Activated CD4-positive, alpha-beta memory T cell treated with anti-CD3 and anti-CD28 coated beads for 36 hours (primary cell): ENCODE measurements at regions not wholly inside any gene's neighbourhood (a gene's known extent, or its start where the extent isn't known, plus 50 kb on each side); places are given as distances from the start of the nearest gene placed in this dataset.

Source experiments
- CTCF ChIA-PET: fragments of 350-600 bp; sonication (Branson Sonifier 250); formaldehyde crosslinking; loops from one replicate; lab custom pipeline; 2021; ENCODE audit warnings: antibody characterized with exemption, inconsistent platforms; lab: Charles Lee
- POLR2A ChIA-PET: fragments of 350-600 bp; sonication (Branson Sonifier 250); formaldehyde crosslinking; loops from one replicate; lab custom pipeline; 2021; ENCODE audit warnings: antibody characterized with exemption; lab: Charles Lee
- DNase-seq: peaks from one replicate; pipeline ENCODE4 v3.0.0-alpha.2; 2020
- H3K27ac Mint-ChIP-seq: one replicate; pipeline ENCODE4 v1.8.0; 2021; ENCODE audit warnings: mixed read lengths
- H3K27me3 Mint-ChIP-seq: one replicate; pipeline ENCODE4 v1.8.0; 2021; ENCODE audit warnings: mixed read lengths
- H3K36me3 Mint-ChIP-seq: one replicate; pipeline ENCODE4 v1.8.0; 2021; ENCODE audit warnings: mixed read lengths
- H3K4me1 Mint-ChIP-seq: one replicate; pipeline ENCODE4 v1.8.0; 2021; ENCODE audit warnings: low read depth, mixed read lengths
- H3K4me3 Mint-ChIP-seq: one replicate; pipeline ENCODE4 v1.8.0; 2021; ENCODE audit warnings: mild to moderate bottlenecking, mixed read lengths
- H3K9me3 Mint-ChIP-seq: one replicate; pipeline ENCODE4 v1.8.0; 2021; ENCODE audit warnings: mixed read lengths
- intact Hi-C: fragments of 100-400 bp; cut with micrococcal nuclease; formaldehyde crosslinking; loops from one replicate; pipeline ENCODE4 v1.15.1; 2023

DNA sequence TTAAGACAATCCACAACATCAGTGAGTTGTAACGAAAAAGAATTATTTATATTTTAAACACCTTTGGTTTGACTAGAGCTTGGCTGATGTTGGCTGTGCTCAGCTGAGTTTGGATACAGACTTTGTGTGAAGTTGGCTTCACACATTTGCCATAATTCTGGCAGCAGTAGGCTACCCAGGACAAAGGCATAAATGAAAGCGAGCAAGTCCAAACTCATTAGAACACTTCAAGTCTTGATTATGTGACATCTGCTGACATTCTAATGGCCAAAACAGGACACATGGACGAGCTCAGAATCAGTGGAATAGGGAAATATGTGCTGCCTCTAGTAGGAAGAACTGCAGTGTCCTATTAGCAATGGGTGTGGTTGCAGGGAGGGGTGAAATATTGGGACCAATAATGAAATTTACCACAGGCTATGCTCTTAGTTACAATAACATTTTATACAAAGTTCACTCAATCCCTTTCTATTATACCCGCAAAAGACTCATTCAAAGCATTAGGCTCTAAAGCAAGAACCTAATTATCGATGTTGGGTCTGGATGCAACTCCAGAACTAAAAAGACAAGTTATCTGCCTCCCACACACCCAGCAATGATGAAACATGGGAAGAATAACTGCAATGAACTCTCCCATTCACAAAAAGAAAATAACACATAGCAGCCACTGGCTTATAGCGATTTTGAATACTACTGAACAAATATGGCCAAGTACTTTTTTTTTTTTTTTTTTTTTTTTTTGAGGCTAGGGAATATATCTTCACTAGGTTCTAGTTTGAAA, 493.9 kb upstream of the RASGRP1 start:
- Mint-ChIP-seq H3K9me3 (no peaks in the 10 kb centered on the region), H3K27ac (no peak overlapping the region), H3K4me3 (no peak overlapping the region), H3K27me3 (peaks cover 3% of the 10 kb centered on the region), H3K36me3 (no peaks in the 10 kb centered on the region), H3K4me1 (no peaks in the 10 kb centered on the region)
- intact Hi-C loops: no loop called here
- no peak for DNase-seq
- CTCF ChIA-PET: no interaction called here
- POLR2A ChIA-PET: no interaction called here

DNA sequence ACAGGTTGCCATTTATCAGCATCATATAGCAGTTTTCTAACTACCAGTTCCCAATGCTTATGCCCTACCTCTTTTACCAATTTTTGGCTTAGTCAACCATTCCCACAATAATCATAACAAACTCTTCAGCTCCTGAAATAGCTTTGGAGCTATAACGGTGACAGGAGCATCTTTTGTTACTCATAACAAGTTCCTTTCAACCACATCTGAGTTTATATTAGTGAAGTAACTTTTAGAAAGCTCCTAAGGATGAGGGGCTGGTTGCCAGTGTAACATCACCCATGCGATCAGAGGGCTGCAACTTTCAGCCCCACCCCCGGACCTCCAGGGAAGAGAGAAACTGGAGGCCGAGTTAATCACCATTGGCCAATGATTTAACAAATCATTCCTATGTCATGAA, 495.3 kb upstream of the RASGRP1 start:
- CTCF ChIA-PET: no interaction called here
- POLR2A ChIA-PET: no interaction called here
- no peak overlapping the region for H3K4me3 Mint-ChIP-seq
- H3K27ac Mint-ChIP-seq: no peak overlapping the region
- no peaks in the 10 kb centered on the region for H3K36me3 Mint-ChIP-seq
- no peaks in the 10 kb centered on the region for H3K4me1 Mint-ChIP-seq
- DNase-seq: no peak
- no peaks in the 10 kb centered on the region for H3K9me3 Mint-ChIP-seq
- intact Hi-C loops: no loop called here
- H3K27me3 Mint-ChIP-seq: no peaks in the 10 kb centered on the region

DNA sequence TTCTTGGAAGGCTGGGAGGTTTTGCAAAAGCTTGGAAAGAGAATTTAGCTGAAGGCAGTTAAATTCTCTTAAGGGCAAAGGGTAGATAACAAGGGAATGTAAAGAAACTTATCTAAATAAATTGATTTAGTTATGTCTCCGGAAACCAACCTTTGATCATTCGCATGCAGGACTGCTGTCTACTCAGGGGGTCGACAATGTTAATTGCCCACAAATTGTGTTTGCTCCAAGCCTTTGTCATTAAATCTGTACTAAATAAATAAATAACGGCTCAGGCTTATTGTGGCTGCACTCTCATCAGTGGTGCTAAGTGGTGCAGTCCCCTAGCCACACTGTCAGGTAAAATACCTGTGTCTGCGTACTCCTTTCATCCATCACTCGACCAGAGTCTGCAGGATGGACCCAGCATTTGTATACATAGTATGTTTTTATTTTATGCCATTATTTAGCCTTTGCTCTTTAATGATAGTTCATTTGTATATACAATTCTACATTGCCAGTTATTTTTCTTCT, 497.4 kb upstream of the RASGRP1 start:
- ChIA-PET CTCF (no interaction called here), POLR2A (no interaction called here)
- no peak for DNase-seq
- intact Hi-C loops: no loop called here
- H3K9me3 Mint-ChIP-seq: no peaks in the 10 kb centered on the region
- H3K27ac Mint-ChIP-seq: no peak overlapping the region
- H3K27me3 Mint-ChIP-seq: no peaks in the 10 kb centered on the region
- H3K4me3 Mint-ChIP-seq: no peak overlapping the region
- no peaks in the 10 kb centered on the region for H3K4me1 Mint-ChIP-seq
- no peaks in the 10 kb centered on the region for H3K36me3 Mint-ChIP-seq

DNA sequence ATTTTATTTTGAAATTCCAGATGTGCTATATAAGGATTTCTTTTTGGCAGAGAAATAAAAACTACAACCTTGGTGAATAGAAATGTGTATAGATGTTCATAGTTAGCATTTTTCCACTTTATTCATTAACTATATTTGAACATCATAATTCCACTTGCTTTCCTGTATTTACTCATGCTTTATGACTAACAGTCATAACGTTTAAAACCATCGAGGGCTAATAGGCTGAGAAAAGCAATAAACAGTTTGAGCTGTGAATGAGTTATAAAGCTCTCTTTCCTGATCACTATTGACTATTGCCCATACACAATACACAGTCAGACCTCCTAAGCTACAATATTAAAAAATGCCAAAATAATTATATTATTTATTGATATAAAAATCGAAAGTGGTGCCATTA, 502.1 kb upstream of the RASGRP1 start:
- Mint-ChIP-seq H3K4me1 (no peaks in the 10 kb centered on the region), H3K27me3 (no peaks in the 10 kb centered on the region), H3K9me3 (no peaks in the 10 kb centered on the region), H3K4me3 (no peak overlapping the region), H3K27ac (no peak overlapping the region), H3K36me3 (no peaks in the 10 kb centered on the region)
- POLR2A ChIA-PET: no interaction called here
- DNase-seq: no peak
- CTCF ChIA-PET: no interaction called here
- intact Hi-C loops: no loop called here

DNA sequence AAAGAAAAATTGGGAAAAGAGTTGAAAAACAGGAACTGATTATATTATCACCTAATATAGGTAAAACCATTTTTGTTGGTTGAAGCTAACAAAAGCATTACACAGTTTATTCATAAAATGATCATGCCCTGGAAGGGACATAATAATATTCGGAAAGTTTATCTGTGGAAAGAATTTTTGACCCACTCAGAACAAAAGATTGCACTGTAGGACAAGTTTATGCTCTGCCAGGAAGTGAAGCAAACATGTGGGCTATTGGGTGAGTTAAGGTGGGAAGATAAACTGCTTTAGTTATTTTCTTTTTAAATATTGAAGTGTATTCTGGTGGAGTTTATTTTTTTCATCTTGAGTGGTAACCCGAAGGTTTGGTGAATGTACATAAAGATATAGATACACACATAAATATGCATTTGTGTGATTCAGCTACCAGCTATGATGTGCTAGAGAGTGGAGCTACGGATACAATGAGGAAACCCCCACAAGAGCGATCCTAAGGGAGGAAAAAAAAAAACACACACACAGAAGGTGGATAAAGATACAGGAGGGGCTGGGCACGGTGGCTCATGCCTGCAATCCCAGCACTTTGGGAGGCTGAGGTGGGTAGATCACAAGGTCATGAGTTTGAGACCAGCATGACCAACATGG, 506.4 kb upstream of the THBS1 start:
- Mint-ChIP-seq H3K9me3 (no peaks in the 10 kb centered on the region), H3K36me3 (no peaks in the 10 kb centered on the region), H3K27me3 (peaks cover 2% of the 10 kb centered on the region), H3K4me3 (no peak overlapping the region), H3K27ac (no peak overlapping the region), H3K4me1 (no peaks in the 10 kb centered on the region)
- intact Hi-C loops: no loop called here
- ChIA-PET CTCF (no interaction called here), POLR2A (no interaction called here)
- no peak for DNase-seq

DNA sequence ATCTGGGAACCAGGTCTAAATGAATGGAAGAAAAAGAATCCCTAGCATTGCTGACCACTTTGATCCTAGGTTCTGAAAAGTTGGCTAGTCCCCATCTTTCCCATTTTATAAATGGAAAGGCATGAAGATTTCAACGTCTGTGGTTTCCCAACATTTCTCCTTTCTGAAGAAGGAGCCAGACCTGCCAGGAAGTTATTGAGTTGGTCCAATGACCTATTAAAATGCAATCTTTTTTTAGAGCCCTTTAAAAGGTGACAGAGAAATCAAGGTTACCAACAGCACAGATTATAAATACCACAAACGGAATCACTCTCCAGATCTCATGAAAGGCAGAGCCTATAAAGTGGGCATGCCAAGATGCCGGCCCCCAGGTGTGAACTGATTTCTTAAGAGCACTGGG, 505.6 kb upstream of the THBS1 start:
- no peaks in the 10 kb centered on the region for H3K36me3 Mint-ChIP-seq
- intact Hi-C loops: no loop called here
- H3K4me1 Mint-ChIP-seq: no peaks in the 10 kb centered on the region
- peaks cover 2% of the 10 kb centered on the region for H3K27me3 Mint-ChIP-seq
- POLR2A ChIA-PET: no interaction called here
- CTCF ChIA-PET: no interaction called here
- H3K9me3 Mint-ChIP-seq: no peaks in the 10 kb centered on the region
- no peak overlapping the region for H3K27ac Mint-ChIP-seq
- no peak for DNase-seq
- H3K4me3 Mint-ChIP-seq: no peak overlapping the region

DNA sequence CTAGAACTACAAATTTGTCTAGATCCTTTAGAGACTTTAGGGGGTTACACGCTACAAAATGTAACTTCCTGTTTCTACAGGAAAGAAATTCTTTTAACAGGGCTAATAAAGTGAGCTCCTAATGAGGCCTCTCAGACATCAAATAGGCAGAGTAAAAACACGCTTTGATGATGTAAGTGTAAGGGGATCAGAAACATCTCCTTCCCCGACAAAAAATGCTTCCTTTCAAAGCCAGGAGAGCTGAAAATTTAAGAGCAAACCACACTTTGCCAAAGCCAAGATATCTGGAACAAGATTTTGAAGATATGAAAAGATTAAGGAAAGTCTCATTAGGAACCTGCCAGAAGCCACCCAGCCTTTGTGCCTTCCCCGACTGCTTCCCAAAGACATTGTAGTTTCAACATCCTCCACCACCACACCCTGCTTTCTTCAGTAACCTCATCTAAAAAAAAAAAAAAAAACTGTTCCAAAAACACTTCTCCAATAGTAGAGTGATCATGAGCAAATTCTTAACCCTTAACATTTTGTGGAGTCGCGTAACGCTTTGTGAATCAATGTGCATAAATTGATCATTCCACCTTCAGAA, 505.0 kb upstream of the THBS1 start:
- peaks cover 2% of the 10 kb centered on the region for H3K27me3 Mint-ChIP-seq
- H3K4me3 Mint-ChIP-seq: no peak overlapping the region
- H3K4me1 Mint-ChIP-seq: no peaks in the 10 kb centered on the region
- no peaks in the 10 kb centered on the region for H3K9me3 Mint-ChIP-seq
- H3K36me3 Mint-ChIP-seq: no peaks in the 10 kb centered on the region
- H3K27ac Mint-ChIP-seq: no peak overlapping the region
- ChIA-PET CTCF (no interaction called here), POLR2A (no interaction called here)
- DNase-seq: no peak
- intact Hi-C loops: no loop called here

DNA sequence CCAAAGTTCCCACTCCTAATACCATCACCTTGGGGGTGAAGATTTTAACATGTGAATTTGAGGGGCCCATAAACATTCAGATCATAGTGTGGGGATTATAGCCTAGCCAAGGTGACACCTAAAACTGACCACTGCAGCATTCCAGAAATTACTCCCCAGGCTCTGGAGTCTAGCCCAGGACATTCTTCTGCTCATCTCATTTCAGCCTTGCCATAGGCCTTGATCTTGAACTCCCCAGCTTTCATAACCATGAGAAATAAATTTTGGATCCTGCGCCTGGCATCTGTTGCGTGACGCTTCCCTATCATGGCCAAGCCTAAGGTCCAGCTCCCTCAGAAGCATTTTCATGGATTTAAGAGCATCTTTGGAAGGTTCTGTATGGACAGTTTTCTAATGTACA, 502.9 kb upstream of the THBS1 start:
- no peaks in the 10 kb centered on the region for H3K9me3 Mint-ChIP-seq

DNA sequence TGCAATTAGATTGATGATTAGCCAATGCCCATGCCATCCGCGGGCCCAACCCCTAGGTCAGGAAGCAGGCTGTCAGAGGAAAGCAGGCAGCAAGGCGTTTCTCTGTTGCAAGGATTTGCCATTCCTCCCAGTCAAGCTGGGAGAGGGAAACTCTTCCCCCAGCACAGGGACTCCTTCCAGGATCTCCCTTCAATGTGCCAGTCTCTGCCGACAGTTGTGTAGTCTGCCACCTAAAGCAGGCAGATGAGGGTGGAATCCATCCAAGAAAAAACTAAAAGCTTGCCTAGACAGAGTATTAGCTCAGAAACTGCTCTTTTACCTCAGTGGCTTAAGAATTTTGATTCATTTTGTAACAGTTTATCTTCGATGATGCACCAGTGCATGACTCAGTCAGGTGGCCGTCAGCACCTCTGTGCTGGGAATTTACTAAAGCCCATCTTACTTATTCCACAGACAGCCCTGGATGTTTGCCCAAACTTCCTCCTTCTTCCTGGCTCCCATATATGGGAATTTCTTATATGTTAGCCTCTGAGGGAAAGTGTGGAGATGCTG, 501.5 kb upstream of the THBS1 start:
- no peaks in the 10 kb centered on the region for H3K36me3 Mint-ChIP-seq
- DNase-seq: no peak
- H3K4me3 Mint-ChIP-seq: no peak overlapping the region
- no peak overlapping the region for H3K27ac Mint-ChIP-seq
- intact Hi-C loops: no loop called here
- H3K4me1 Mint-ChIP-seq: no peaks in the 10 kb centered on the region
- POLR2A ChIA-PET: no interaction called here
- CTCF ChIA-PET: interaction anchor here (0.7 kb wide), 1 partner anchor 362 kb away, joined by 3 read pairs; no protein-coding TSS in a partner anchor
- peaks cover 4% of the 10 kb centered on the region for H3K27me3 Mint-ChIP-seq
- no peaks in the 10 kb centered on the region for H3K9me3 Mint-ChIP-seq

More for the DNA sequence above, 502.9 kb upstream of the THBS1 start:
- H3K27ac Mint-ChIP-seq: no peak overlapping the region
- DNase-seq: no peak
- POLR2A ChIA-PET: no interaction called here
- CTCF ChIA-PET: no interaction called here
- H3K27me3 Mint-ChIP-seq: peaks cover 4% of the 10 kb centered on the region
- H3K4me1 Mint-ChIP-seq: no peaks in the 10 kb centered on the region
- no peaks in the 10 kb centered on the region for H3K36me3 Mint-ChIP-seq
- no peak overlapping the region for H3K4me3 Mint-ChIP-seq
- intact Hi-C loops: no loop called here

DNA sequence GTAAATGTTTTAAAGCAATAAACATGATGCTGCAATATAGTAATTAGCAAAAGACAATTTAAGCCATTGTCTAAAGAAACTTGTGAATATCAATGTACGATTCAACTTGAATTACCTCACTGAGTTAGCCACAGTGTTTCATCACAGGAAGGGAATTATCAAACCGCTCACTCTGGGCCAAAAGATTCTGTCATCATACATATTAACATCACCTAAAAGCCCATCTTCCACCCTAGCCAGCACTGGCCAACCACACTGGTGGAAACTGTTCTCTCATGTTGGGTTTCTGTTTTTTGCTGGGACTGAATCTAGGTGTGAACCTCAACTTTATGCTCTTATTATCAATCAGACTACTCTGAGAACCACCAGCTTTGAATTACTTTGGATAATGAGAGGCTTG, 497.7 kb upstream of the THBS1 start:
- Mint-ChIP-seq H3K4me1 (no peaks in the 10 kb centered on the region), H3K27ac (no peak overlapping the region), H3K9me3 (no peaks in the 10 kb centered on the region), H3K27me3 (peaks cover 5% of the 10 kb centered on the region), H3K36me3 (no peaks in the 10 kb centered on the region), H3K4me3 (no peak overlapping the region)
- no peak for DNase-seq
- POLR2A ChIA-PET: no interaction called here
- intact Hi-C loops: no loop called here
- CTCF ChIA-PET: no interaction called here

DNA sequence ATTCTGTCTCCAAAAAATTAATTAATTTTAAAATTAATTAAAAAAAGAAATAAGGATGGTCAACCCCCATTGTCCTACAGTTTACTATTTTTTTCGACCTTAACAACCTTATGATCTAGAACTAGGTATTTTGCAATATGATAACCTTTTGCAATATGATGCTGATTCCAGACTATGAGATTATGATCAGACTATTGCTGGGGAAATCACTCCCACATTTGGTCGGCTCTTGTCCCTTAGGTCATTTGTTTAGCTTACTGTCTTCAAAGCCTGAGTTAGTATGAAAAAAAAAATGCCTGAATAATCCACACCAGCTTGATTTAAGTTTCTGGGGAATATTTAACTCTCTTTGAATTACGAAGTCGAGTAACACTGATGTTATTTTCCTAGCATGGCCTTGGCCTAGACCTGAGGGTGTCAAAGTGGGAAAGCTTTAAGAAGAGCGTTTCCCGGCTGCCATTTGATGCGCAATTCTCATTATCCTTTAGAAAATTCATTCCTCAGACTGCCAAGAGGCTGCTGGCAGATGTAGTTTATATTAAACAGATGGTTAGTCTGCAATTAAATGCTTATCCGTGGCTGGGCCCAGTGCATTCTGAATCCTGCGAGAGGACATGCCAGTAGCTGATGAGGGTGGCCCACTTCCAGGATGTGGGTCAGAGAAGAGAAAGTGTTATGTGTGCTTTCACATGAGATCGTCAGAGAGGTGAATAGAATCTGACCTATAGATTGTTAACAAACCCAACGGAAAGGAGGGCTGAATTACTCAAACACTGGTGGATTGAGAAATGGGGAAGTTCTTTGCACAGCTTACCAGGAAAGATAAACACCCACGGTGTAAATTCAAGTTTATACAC, 496.0 kb upstream of the THBS1 start:
- intact Hi-C loops: no loop called here
- ChIA-PET POLR2A (no interaction called here), CTCF (interaction anchor here (0.7 kb wide), 1 partner anchor 269 kb away, joined by 3 read pairs; no protein-coding TSS in a partner anchor)
- H3K4me1 Mint-ChIP-seq: no peaks in the 10 kb centered on the region
- H3K27me3 Mint-ChIP-seq: peaks cover 5% of the 10 kb centered on the region
- H3K36me3 Mint-ChIP-seq: no peaks in the 10 kb centered on the region
- no peaks in the 10 kb centered on the region for H3K9me3 Mint-ChIP-seq
- H3K4me3 Mint-ChIP-seq: no peak overlapping the region
- no peak overlapping the region for H3K27ac Mint-ChIP-seq
- DNase-seq: no peak

DNA sequence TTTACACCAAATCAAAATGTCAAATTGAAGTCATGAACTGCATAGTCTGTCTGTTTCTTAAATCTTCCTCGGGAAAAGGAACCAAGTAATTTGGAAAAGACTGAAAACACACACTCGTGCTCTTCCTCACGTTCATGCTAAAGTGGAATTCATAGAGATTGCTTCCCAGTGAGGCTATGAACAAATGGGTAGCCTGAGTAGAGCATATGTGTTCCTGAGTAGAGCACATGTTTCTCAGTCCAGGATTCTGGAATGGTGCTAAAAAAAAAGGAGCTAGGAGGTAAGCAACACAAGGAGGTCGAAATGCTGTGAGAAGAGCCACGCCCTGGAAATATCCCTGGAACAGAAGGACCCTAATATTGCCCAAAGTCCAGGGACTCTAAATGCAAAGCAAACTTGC, 494.2 kb upstream of the THBS1 start:
- H3K9me3 Mint-ChIP-seq: no peaks in the 10 kb centered on the region
- no peaks in the 10 kb centered on the region for H3K4me1 Mint-ChIP-seq
- POLR2A ChIA-PET: no interaction called here

More for the DNA sequence above, 494.2 kb upstream of the THBS1 start:
- CTCF ChIA-PET: no interaction called here
- no peak overlapping the region for H3K27ac Mint-ChIP-seq
- no peaks in the 10 kb centered on the region for H3K36me3 Mint-ChIP-seq
- no peak for DNase-seq
- intact Hi-C loops: no loop called here
- H3K4me3 Mint-ChIP-seq: no peak overlapping the region
- peaks cover 6% of the 10 kb centered on the region for H3K27me3 Mint-ChIP-seq
